ENCODE measurements at regions not wholly inside any gene's neighbourhood (a gene's known extent, or its start where the extent isn't known, plus 50 kb on each side); places are given as distances from the start of the nearest gene placed in this dataset.

GRCh38 chr9:2403701-2404100 is 217.9 kb upstream of the VLDLR start:
- Histone ChIP-seq H3K27me3 (no peaks in the 10 kb centered on the region), H3K9me3 (no peaks in the 10 kb centered on the region), H3K4me1 (no peaks in the 10 kb centered on the region), H3K27ac (no peak overlapping the region), H3K36me3 (no peaks in the 10 kb centered on the region), H3K4me3 (no peak overlapping the region)
- whole genome bisulfite sequencing (ENCODE audit: insufficient coverage, low coverage, low lambda C conversion rate, missing lambda C conversion rate): 63% methylated on average over 1 of the region's 1 CpG
- DNase-seq (no peak), ATAC-seq (peak in 2 of 4 donors; percentile 38 to 44)
- intact Hi-C loops (cut with DNase I): no loop called here
- TF ChIP-seq POLR2A (IDR thresholded peaks at IDR 0.05) (no peak), CTCF (IDR thresholded peaks at IDR 0.05) (no peak)

- no peaks in the 10 kb centered on the region for H3K4me1 ChIP-seq
- H3K27ac ChIP-seq: no peak overlapping the region
- TF ChIP-seq POLR2A (IDR thresholded peaks at IDR 0.05) (no peak), CTCF (IDR thresholded peaks at IDR 0.05) (no peak)
- no peaks in the 10 kb centered on the region for H3K27me3 ChIP-seq
- no peaks in the 10 kb centered on the region for H3K36me3 ChIP-seq
- ATAC-seq (no peak), DNase-seq (no peak)
- H3K9me3 ChIP-seq: no peaks in the 10 kb centered on the region
- intact Hi-C loops (cut with DNase I): no loop called here
- H3K4me3 ChIP-seq: no peak overlapping the region
- 67% methylated on average over 5 of the region's 12 CpGs for WGBS (ENCODE audit: insufficient coverage, low coverage, low lambda C conversion rate, missing lambda C conversion rate)
These were observed 215.3 kb upstream of the VLDLR start for GRCh38 chr9:2406252-2406651.

- TF ChIP-seq POLR2A (IDR thresholded peaks at IDR 0.05) (no peak), CTCF (IDR thresholded peaks at IDR 0.05) (no peak)
- 84% methylated on average over 5 of the region's 7 CpGs for WGBS (ENCODE audit: insufficient coverage, low coverage, low lambda C conversion rate, missing lambda C conversion rate)
- H3K9me3 ChIP-seq: no peaks in the 10 kb centered on the region
- H3K4me3 ChIP-seq: no peak overlapping the region
- ATAC-seq (no peak), DNase-seq (no peak)
- no peaks in the 10 kb centered on the region for H3K4me1 ChIP-seq
- no peak overlapping the region for H3K27ac ChIP-seq
- intact Hi-C loops (cut with DNase I): no loop called here
- no peaks in the 10 kb centered on the region for H3K36me3 ChIP-seq
- no peaks in the 10 kb centered on the region for H3K27me3 ChIP-seq
These were observed 214.1 kb upstream of the VLDLR start for GRCh38 chr9:2407450-2407849.

- no peaks in the 10 kb centered on the region for H3K9me3 ChIP-seq
- H3K4me1 ChIP-seq: peaks cover 0 to 10% (median 0%) of the 10 kb centered on the region in 4 donors
- H3K36me3 ChIP-seq: no peaks in the 10 kb centered on the region
- H3K27me3 ChIP-seq: no peaks in the 10 kb centered on the region
- H3K27ac ChIP-seq: no peak overlapping the region
- 55% methylated on average over 8 of the region's 8 CpGs for WGBS (ENCODE audit: insufficient coverage, low coverage, low lambda C conversion rate, missing lambda C conversion rate)
- no peak for DNase-seq
- no peak for ATAC-seq
- intact Hi-C loops (cut with DNase I): no loop called here
- TF ChIP-seq CTCF (IDR thresholded peaks at IDR 0.05) (no peak), POLR2A (IDR thresholded peaks at IDR 0.05) (no peak)
- no peak overlapping the region for H3K4me3 ChIP-seq
These were observed 209.9 kb upstream of the VLDLR start for GRCh38 chr9:2411459-2412215.
